Nucleus accumbens (tissue), 56 donors: ENCODE measurements at regions not wholly inside any gene's neighbourhood (a gene's known extent, or its start where the extent isn't known, plus 50 kb on each side); places are given as distances from the start of the nearest gene placed in this dataset.
A peak's percentile ranks its signal among the peaks of the same experiment; 100 is the strongest.

Source experiments
- DNase-seq, 56 donors: peaks; one replicate each; lab custom pipeline; 2025; lab: John Stamatoyannopoulos, UW

GRCh38 chr2:65530547-65531320 lies 98.3 kb upstream of the SPRED2 start:
- no peak for DNase-seq

GRCh38 chr2:65529419-65529818 lies 97.0 kb upstream of the SPRED2 start:
- DNase-seq: no peak

- DNase-seq: no peak
These were observed 95.8 kb upstream of the SPRED2 start for GRCh38 chr2:65528241-65528574.

- DNase-seq: no peak
These were observed 95.2 kb upstream of the SPRED2 start for GRCh38 chr2:65527451-65528240.

- DNase-seq: no peak
These were observed 93.3 kb upstream of the SPRED2 start for GRCh38 chr2:65525616-65526231.

- no peak for DNase-seq
These were observed 90.5 kb upstream of the SPRED2 start for GRCh38 chr2:65522922-65523321.

- DNase-seq: no peak
These were observed 86.4 kb upstream of the SPRED2 start for GRCh38 chr2:65518751-65519150.

GRCh38 chr2:65514555-65515195 lies 82.3 kb upstream of the SPRED2 start:
- no peak for DNase-seq

GRCh38 chr2:65512783-65513182 lies 80.4 kb upstream of the SPRED2 start:
- no peak for DNase-seq

- DNase-seq: no peak
These were observed 78.9 kb upstream of the SPRED2 start for GRCh38 chr2:65511306-65511705.

GRCh38 chr2:65508225-65508624 lies 75.8 kb upstream of the SPRED2 start:
- DNase-seq: no peak

GRCh38 chr2:65507102-65508069 lies 75.0 kb upstream of the SPRED2 start:
- no peak for DNase-seq

GRCh38 chr2:65504814-65505697 lies 72.7 kb upstream of the SPRED2 start:
- no peak for DNase-seq

- peak in 10 of 56 donors; percentile 2 to 50 (median 12) for DNase-seq
These were observed 71.8 kb upstream of the SPRED2 start for GRCh38 chr2:65504201-65504600.

GRCh38 chr2:65503746-65504145 lies 71.3 kb upstream of the SPRED2 start:
- DNase-seq: peak in 39 of 56 donors; percentile 1 to 70 (median 15)

GRCh38 chr2:65501836-65502235 lies 69.4 kb upstream of the SPRED2 start:
- DNase-seq: no peak

GRCh38 chr2:65501074-65501473 lies 68.7 kb upstream of the SPRED2 start:
- no peak for DNase-seq

- no peak for DNase-seq
These were observed 68.1 kb upstream of the SPRED2 start for GRCh38 chr2:65500310-65501040.
